VCaP (cell line): ENCODE measurements at regions not wholly inside any gene's neighbourhood (a gene's known extent, or its start where the extent isn't known, plus 50 kb on each side); places are given as distances from the start of the nearest gene placed in this dataset.

Source experiments
- H3K27ac ChIP-seq: fragments of 450-650 bp; 2 replicates; pipeline ENCODE4 v1.5.1; 2017
- CTCF ChIP-seq: fragments of 450-650 bp; conservative IDR thresholded peaks from 2 replicates; pipeline ENCODE4 v1.5.1; 2017; ENCODE audit warnings: mild to moderate bottlenecking, moderate library complexity

DNA sequence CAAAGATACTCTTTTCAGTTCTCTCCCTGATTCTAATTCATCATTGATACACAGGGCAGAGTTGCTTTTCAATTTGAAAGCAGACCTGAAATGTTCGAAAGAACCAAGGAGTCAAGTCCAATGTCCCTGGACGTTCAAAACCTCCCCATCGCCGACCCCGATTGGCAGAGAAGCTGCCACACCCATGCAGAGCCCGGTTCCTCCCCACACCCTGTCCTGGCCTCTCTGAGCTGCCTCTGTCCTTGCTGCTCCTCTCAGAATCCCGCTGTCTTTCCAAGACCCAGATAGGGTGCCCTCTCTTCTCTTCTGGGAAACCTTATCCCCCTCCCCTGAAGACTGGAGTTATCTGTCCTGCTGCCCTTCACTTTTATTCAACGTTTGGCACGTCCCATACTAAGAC lies 52.3 kb upstream of the CITED2 start:
- no peak for TF ChIP-seq CTCF
- no peak overlapping the region for H3K27ac ChIP-seq

- no peak overlapping the region for H3K27ac ChIP-seq
- TF ChIP-seq CTCF: no peak
Observed at GRCh38 chr6:139425780-139426179, 51.3 kb upstream of the CITED2 start.

- no peak for TF ChIP-seq CTCF
- no peak overlapping the region for H3K27ac ChIP-seq
Observed at GRCh38 chr6:139423971-139424667, 49.7 kb upstream of the CITED2 start.
